ENCODE measurements at regions not wholly inside any gene's neighbourhood (a gene's known extent, or its start where the extent isn't known, plus 50 kb on each side); places are given as distances from the start of the nearest gene placed in this dataset.

DNA sequence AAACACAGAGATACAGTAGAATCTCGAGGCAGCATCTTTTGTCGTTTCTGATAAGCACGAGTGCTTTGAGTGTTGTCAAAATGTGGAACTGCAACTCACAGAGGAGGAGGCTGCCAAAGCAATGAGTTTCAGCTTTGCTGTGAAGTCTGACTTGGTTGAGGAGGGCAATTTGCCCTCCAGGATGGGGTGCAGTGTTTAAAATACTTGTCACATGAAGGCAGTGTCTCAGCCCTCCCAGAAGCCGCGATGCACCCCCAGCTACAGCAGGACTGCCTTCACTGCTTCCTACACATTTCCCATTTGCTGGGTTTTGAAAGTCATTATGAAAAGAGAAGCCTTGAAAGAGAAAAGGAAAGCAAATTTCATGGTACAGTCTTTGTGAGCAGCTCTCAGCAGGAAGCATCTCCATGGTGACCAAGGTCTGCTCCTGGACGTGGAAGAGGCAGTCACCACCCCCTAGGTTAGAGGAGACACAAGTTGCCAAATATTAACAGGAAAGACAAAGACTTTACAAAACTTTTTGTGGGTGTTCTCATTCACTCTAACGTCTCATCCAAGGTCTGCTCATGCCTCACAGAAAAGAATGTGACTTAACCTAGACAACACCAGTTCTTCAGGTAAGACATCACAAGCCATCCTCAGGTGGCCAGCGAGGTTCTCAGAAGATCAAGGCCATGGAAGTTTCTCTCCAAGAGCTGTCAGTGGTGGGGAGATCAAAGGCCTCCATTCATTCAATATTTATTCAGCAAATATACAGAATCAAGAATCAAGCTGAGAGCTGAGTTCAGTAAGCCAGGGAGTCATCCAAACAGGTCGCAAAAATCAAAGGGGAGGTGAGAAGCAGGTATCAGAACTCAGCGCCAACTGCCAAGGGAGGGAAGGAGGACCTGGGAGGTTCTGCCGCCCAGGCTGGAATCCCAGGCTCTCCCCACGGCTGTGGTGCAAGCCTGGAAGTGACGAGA is 476.0 kb downstream of the EIPR1 start:
- Mint-ChIP-seq H3K9me3 (no peaks in the 10 kb centered on the region), H3K27me3 (ENCODE audit: low read depth in 2 of 2) (no peaks in the 10 kb centered on the region), H3K36me3 (no peaks in the 10 kb centered on the region), H3K4me3 (no peak overlapping the region), H3K27ac (no peak overlapping the region), H3K4me1 (no peaks in the 10 kb centered on the region)
- DNase-seq (no peak), ATAC-seq (no peak)
- no peaks in the 10 kb centered on the region for H3K9me3 ChIP-seq (ENCODE audit: control insufficient read depth, insufficient read depth, low read length)
- TF ChIP-seq, protein P1, sequence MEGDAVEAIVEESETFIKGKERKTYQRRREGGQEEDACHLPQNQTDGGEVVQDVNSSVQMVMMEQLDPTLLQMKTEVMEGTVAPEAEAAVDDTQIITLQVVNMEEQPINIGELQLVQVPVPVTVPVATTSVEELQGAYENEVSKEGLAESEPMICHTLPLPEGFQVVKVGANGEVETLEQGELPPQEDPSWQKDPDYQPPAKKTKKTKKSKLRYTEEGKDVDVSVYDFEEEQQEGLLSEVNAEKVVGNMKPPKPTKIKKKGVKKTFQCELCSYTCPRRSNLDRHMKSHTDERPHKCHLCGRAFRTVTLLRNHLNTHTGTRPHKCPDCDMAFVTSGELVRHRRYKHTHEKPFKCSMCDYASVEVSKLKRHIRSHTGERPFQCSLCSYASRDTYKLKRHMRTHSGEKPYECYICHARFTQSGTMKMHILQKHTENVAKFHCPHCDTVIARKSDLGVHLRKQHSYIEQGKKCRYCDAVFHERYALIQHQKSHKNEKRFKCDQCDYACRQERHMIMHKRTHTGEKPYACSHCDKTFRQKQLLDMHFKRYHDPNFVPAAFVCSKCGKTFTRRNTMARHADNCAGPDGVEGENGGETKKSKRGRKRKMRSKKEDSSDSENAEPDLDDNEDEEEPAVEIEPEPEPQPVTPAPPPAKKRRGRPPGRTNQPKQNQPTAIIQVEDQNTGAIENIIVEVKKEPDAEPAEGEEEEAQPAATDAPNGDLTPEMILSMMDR (IDR thresholded peaks at IDR 0.05), result no peak
- no peaks in the 10 kb centered on the region for H3K36me3 ChIP-seq (ENCODE audit: control insufficient read depth, insufficient read depth, low read length)
- 41% methylated on average over 13 of the region's 13 CpGs for WGBS (ENCODE audit: insufficient coverage)
- H3K4me1 ChIP-seq (ENCODE audit: control insufficient read depth, insufficient read depth, low read length), result no peaks in the 10 kb centered on the region
- H3K27ac ChIP-seq (ENCODE audit: low read length), result no peak overlapping the region
- no peaks in the 10 kb centered on the region for H3K27me3 ChIP-seq (ENCODE audit: control insufficient read depth, insufficient read depth, low read length)
- intact Hi-C loops (cut with micrococcal nuclease), result no loop called here
- no peak overlapping the region for H3K4me3 ChIP-seq (ENCODE audit: low read length)

- no peaks in the 10 kb centered on the region for H3K36me3 Mint-ChIP-seq
- H3K9me3 ChIP-seq (ENCODE audit: control insufficient read depth, insufficient read depth, low read length), result no peaks in the 10 kb centered on the region
- no peaks in the 10 kb centered on the region for H3K9me3 Mint-ChIP-seq
- H3K4me3 Mint-ChIP-seq, result no peak overlapping the region
- no peaks in the 10 kb centered on the region for H3K27me3 Mint-ChIP-seq (ENCODE audit: low read depth in 2 of 2)
- intact Hi-C loops (cut with micrococcal nuclease), result no loop called here
- WGBS (ENCODE audit: insufficient coverage), result 82% methylated on average over 3 of the region's 4 CpGs
- no peaks in the 10 kb centered on the region for H3K4me1 Mint-ChIP-seq
- DNase-seq (no peak), ATAC-seq (no peak)
- no peaks in the 10 kb centered on the region for H3K4me1 ChIP-seq (ENCODE audit: control insufficient read depth, insufficient read depth, low read length)
- TF ChIP-seq, protein P1 (IDR thresholded peaks at IDR 0.05), result no peak
- H3K36me3 ChIP-seq (ENCODE audit: control insufficient read depth, insufficient read depth, low read length), result no peaks in the 10 kb centered on the region
- H3K4me3 ChIP-seq (ENCODE audit: low read length), result no peak overlapping the region
- no peak overlapping the region for H3K27ac ChIP-seq (ENCODE audit: low read length)
- no peaks in the 10 kb centered on the region for H3K27me3 ChIP-seq (ENCODE audit: control insufficient read depth, insufficient read depth, low read length)
- H3K27ac Mint-ChIP-seq, result no peak overlapping the region
Measured at GRCh38 chr2:2899826-2900225, 477.8 kb downstream of the EIPR1 start.

- intact Hi-C loops (cut with micrococcal nuclease), result no loop called here
- Mint-ChIP-seq H3K9me3 (no peaks in the 10 kb centered on the region), H3K36me3 (no peaks in the 10 kb centered on the region), H3K27me3 (ENCODE audit: low read depth in 2 of 2) (no peaks in the 10 kb centered on the region), H3K4me1 (no peaks in the 10 kb centered on the region), H3K4me3 (no peak overlapping the region), H3K27ac (no peak overlapping the region)
- H3K4me3 ChIP-seq (ENCODE audit: low read length), result no peak overlapping the region
- no peak overlapping the region for H3K27ac ChIP-seq (ENCODE audit: low read length)
- no peaks in the 10 kb centered on the region for H3K4me1 ChIP-seq (ENCODE audit: control insufficient read depth, insufficient read depth, low read length)
- TF ChIP-seq, protein P1 (IDR thresholded peaks at IDR 0.05), result no peak
- 63% methylated on average over 2 of the region's 2 CpGs for WGBS (ENCODE audit: insufficient coverage)
- H3K9me3 ChIP-seq (ENCODE audit: control insufficient read depth, insufficient read depth, low read length), result no peaks in the 10 kb centered on the region
- ATAC-seq, result no peak
- H3K36me3 ChIP-seq (ENCODE audit: control insufficient read depth, insufficient read depth, low read length), result no peaks in the 10 kb centered on the region
- no peak for DNase-seq
- H3K27me3 ChIP-seq (ENCODE audit: control insufficient read depth, insufficient read depth, low read length), result no peaks in the 10 kb centered on the region
Measured at GRCh38 chr2:2898744-2899143, 478.9 kb downstream of the EIPR1 start.
